Neural cell (in vitro differentiated cells): ENCODE measurements at regions not wholly inside any gene's neighbourhood (a gene's known extent, or its start where the extent isn't known, plus 50 kb on each side); places are given as distances from the start of the nearest gene placed in this dataset.

Experiments
- MXI1 ChIP-seq: fragments of 450-650 bp; conservative IDR thresholded peaks from 2 replicates; pipeline ENCODE4 v1.6.1; 2014; ENCODE audit warnings: antibody characterized with exemption, mild to moderate bottlenecking; ENCODE audit not compliant: poor library complexity, severe bottlenecking
- TF ChIP-seq, protein P1 (sequence below): fragments of 450-650 bp; IDR thresholded peaks from 2 replicates; pipeline ENCODE4 v1.5.1; 2014; ENCODE audit warnings: antibody characterized with exemption, mild to moderate bottlenecking, moderate library complexity; ENCODE audit not compliant: poor library complexity, severe bottlenecking
- TF ChIP-seq, protein P2 (sequence below): IDR thresholded peaks from 2 replicates; pipeline ENCODE4 v1.6.1; 2012; ENCODE audit warnings: borderline replicate concordance

DNA sequence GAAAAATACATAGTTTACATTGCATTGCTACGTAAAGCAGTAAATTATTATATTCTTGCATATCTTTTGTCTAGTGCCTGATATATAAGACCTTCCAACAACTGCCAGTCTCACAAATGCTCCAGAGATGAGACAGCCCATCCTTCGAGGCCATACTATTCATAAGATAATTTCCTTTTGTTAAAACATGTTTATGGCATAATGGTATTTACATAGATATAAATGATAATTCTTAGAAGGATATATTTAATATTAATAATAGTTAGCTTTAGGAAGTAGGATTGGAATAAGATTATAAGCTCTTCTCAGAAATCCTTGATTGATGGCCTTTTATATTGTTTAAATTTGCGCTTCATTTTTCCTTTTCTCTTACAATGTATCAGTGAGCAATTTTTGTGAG, 1410.1 kb upstream of the MIR17HG start:
- TF ChIP-seq, protein P1, sequence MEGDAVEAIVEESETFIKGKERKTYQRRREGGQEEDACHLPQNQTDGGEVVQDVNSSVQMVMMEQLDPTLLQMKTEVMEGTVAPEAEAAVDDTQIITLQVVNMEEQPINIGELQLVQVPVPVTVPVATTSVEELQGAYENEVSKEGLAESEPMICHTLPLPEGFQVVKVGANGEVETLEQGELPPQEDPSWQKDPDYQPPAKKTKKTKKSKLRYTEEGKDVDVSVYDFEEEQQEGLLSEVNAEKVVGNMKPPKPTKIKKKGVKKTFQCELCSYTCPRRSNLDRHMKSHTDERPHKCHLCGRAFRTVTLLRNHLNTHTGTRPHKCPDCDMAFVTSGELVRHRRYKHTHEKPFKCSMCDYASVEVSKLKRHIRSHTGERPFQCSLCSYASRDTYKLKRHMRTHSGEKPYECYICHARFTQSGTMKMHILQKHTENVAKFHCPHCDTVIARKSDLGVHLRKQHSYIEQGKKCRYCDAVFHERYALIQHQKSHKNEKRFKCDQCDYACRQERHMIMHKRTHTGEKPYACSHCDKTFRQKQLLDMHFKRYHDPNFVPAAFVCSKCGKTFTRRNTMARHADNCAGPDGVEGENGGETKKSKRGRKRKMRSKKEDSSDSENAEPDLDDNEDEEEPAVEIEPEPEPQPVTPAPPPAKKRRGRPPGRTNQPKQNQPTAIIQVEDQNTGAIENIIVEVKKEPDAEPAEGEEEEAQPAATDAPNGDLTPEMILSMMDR, result no peak
- TF ChIP-seq MXI1, result no peak
- TF ChIP-seq, protein P2, sequence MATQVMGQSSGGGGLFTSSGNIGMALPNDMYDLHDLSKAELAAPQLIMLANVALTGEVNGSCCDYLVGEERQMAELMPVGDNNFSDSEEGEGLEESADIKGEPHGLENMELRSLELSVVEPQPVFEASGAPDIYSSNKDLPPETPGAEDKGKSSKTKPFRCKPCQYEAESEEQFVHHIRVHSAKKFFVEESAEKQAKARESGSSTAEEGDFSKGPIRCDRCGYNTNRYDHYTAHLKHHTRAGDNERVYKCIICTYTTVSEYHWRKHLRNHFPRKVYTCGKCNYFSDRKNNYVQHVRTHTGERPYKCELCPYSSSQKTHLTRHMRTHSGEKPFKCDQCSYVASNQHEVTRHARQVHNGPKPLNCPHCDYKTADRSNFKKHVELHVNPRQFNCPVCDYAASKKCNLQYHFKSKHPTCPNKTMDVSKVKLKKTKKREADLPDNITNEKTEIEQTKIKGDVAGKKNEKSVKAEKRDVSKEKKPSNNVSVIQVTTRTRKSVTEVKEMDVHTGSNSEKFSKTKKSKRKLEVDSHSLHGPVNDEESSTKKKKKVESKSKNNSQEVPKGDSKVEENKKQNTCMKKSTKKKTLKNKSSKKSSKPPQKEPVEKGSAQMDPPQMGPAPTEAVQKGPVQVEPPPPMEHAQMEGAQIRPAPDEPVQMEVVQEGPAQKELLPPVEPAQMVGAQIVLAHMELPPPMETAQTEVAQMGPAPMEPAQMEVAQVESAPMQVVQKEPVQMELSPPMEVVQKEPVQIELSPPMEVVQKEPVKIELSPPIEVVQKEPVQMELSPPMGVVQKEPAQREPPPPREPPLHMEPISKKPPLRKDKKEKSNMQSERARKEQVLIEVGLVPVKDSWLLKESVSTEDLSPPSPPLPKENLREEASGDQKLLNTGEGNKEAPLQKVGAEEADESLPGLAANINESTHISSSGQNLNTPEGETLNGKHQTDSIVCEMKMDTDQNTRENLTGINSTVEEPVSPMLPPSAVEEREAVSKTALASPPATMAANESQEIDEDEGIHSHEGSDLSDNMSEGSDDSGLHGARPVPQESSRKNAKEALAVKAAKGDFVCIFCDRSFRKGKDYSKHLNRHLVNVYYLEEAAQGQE, result no peak
